Neural cell (in vitro differentiated cells): ENCODE measurements at regions not wholly inside any gene's neighbourhood (a gene's known extent, or its start where the extent isn't known, plus 50 kb on each side); places are given as distances from the start of the nearest gene placed in this dataset.

Experiments
- CTCF ChIP-seq: fragments of 450-650 bp; IDR thresholded peaks from 2 replicates; pipeline ENCODE4 v1.5.1; 2014; ENCODE audit warnings: antibody characterized with exemption, mild to moderate bottlenecking, moderate library complexity; ENCODE audit not compliant: poor library complexity, severe bottlenecking
- POLR2AphosphoS5 ChIP-seq: IDR thresholded peaks from 2 replicates; pipeline ENCODE4 v1.6.1; 2012
- RAD21 ChIP-seq: fragments of 450-650 bp; conservative IDR thresholded peaks from 2 replicates; pipeline ENCODE4 v1.6.1; 2014; ENCODE audit warnings: antibody characterized with exemption, mild to moderate bottlenecking, moderate library complexity
- TAF1 ChIP-seq: IDR thresholded peaks from 2 replicates; pipeline ENCODE4 v1.6.1; 2012; ENCODE audit warnings: low read depth

GRCh38 chr6:77094821-77095220, 368.5 kb downstream of the HTR1B start:
- TF ChIP-seq POLR2AphosphoS5 (no peak), RAD21 (no peak), CTCF (no peak), TAF1 (no peak)
